ENCODE measurements at regions not wholly inside any gene's neighbourhood (a gene's known extent, or its start where the extent isn't known, plus 50 kb on each side); places are given as distances from the start of the nearest gene placed in this dataset.

- POLR2A ChIA-PET = no interaction called here
- Histone ChIP-seq H3K27ac (ENCODE audit: extremely low read length, insufficient read depth, low read length) (peak overlapping the region; percentile 17), H4K20me1 (ENCODE audit: insufficient read depth, low read length) (no peaks in the 10 kb centered on the region), H3K9ac (ENCODE audit: insufficient read depth, low read depth, low read length) (no peak overlapping the region), H3K9me3 (ENCODE audit: low read length) (no peaks in the 10 kb centered on the region), H3K36me3 (replicated peaks in 1 of 2; ENCODE audit: control insufficient read depth in 1 of 2, insufficient read depth in 2 of 2, low read length in 2 of 2) (no peaks in the 10 kb centered on the region), H2AFZ (ENCODE audit: low read length) (no peak overlapping the region), H3K4me2 (ENCODE audit: low read depth, low read length) (no peak overlapping the region), H3K27me3 (ENCODE audit: control insufficient read depth in 1 of 2, insufficient read depth in 2 of 2, low read length in 2 of 2) (no peaks in the 10 kb centered on the region), H3K79me2 (ENCODE audit: insufficient read depth, low read length) (no peaks in the 10 kb centered on the region), H3K4me1 (ENCODE audit: insufficient read depth, low read length) (peaks cover 72% of the 10 kb centered on the region), H3K4me3 (replicated peaks in 1 of 3; ENCODE audit: insufficient read depth in 1 of 3, low read depth in 2 of 3, low read length in 3 of 3) (no peak overlapping the region)
- BruUV-seq (replicated peaks) = no TSS peak
- in situ Hi-C loops (cut with HindIII; ENCODE audit: extremely low pct_ligation_motif_present, low pct_unique_long_range_greater_than_20kb) = no loop called here
- DNase-seq (ENCODE audit: low spot score) (peak; percentile 72), FAIRE-seq (no peak), ATAC-seq (no peak)
- CTCF ChIA-PET (ENCODE audit: low intra/inter-chr PET ratio, low total read pairs) = no interaction called here
- WGBS (ENCODE audit: low lambda C conversion rate) = 8% methylated on average over 3 of the region's 3 CpGs
- intact Hi-C loops (cut with micrococcal nuclease; ENCODE audit: unreplicated experiment) = loop anchor here (5.0 kb wide), 1 partner anchor 98 kb away; no protein-coding TSS in a partner anchor
- TF ChIP-seq ZNF33A (CRISPR knock-in tag; IDR thresholded peaks at IDR 0.05; ENCODE audit: borderline replicate concordance) = no peak
- TF ChIP-seq, protein P1, sequence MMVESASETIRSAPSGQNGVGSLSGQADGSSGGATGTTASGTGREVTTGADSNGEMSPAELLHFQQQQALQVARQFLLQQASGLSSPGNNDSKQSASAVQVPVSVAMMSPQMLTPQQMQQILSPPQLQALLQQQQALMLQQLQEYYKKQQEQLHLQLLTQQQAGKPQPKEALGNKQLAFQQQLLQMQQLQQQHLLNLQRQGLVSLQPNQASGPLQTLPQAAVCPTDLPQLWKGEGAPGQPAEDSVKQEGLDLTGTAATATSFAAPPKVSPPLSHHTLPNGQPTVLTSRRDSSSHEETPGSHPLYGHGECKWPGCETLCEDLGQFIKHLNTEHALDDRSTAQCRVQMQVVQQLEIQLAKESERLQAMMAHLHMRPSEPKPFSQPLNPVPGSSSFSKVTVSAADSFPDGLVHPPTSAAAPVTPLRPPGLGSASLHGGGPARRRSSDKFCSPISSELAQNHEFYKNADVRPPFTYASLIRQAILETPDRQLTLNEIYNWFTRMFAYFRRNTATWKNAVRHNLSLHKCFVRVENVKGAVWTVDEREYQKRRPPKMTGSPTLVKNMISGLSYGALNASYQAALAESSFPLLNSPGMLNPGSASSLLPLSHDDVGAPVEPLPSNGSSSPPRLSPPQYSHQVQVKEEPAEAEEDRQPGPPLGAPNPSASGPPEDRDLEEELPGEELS (CRISPR knock-in tag; IDR thresholded peaks at IDR 0.05) = peak; percentile 51; the same call in 1 of the 2 replicates
- TF ChIP-seq CREM (IDR thresholded peaks at IDR 0.05) = peak; percentile 70
- TF ChIP-seq CREM (CRISPR knock-in tag; IDR thresholded peaks at IDR 0.05) = no peak
- TF ChIP-seq, protein P2, sequence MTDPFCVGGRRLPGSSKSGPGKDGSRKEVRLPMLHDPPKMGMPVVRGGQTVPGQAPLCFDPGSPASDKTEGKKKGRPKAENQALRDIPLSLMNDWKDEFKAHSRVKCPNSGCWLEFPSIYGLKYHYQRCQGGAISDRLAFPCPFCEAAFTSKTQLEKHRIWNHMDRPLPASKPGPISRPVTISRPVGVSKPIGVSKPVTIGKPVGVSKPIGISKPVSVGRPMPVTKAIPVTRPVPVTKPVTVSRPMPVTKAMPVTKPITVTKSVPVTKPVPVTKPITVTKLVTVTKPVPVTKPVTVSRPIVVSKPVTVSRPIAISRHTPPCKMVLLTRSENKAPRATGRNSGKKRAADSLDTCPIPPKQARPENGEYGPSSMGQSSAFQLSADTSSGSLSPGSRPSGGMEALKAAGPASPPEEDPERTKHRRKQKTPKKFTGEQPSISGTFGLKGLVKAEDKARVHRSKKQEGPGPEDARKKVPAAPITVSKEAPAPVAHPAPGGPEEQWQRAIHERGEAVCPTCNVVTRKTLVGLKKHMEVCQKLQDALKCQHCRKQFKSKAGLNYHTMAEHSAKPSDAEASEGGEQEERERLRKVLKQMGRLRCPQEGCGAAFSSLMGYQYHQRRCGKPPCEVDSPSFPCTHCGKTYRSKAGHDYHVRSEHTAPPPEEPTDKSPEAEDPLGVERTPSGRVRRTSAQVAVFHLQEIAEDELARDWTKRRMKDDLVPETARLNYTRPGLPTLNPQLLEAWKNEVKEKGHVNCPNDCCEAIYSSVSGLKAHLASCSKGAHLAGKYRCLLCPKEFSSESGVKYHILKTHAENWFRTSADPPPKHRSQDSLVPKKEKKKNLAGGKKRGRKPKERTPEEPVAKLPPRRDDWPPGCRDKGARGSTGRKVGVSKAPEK (CRISPR knock-in tag; IDR thresholded peaks at IDR 0.05; ENCODE audit: borderline replicate concordance) = no peak
- TF ChIP-seq HDAC1 (CRISPR knock-in tag; IDR thresholded peaks at IDR 0.05) = peak; percentile 33; the same call in 1 of the 2 replicates
- peak; percentile 26 for TF ChIP-seq ASH2L (IDR thresholded peaks at IDR 0.05; ENCODE audit: insufficient read length, low read depth, low read length)
- TF ChIP-seq TEAD2 (CRISPR knock-in tag; IDR thresholded peaks at IDR 0.05) = no peak
- no peak for TF ChIP-seq JUND (CRISPR knock-in tag; IDR thresholded peaks at IDR 0.05)
- no peak for TF ChIP-seq PRMT3 (CRISPR knock-in tag; IDR thresholded peaks at IDR 0.05; ENCODE audit: borderline replicate concordance, low read depth)
- TF ChIP-seq ARNT2 (CRISPR knock-in tag; IDR thresholded peaks at IDR 0.05; ENCODE audit: low read depth) = no peak
- peak; percentile 93 for TF ChIP-seq TCF7 (IDR thresholded peaks at IDR 0.05; ENCODE audit: low read depth)
- TF ChIP-seq PPARG (CRISPR knock-in tag; conservative IDR thresholded peaks at IDR 0.05) = peak; percentile 42; the same call in 1 of the 2 replicates
- peak; percentile 62; the same call in 1 of the 2 replicates for TF ChIP-seq NFIC (IDR thresholded peaks at IDR 0.05; ENCODE audit: low read length)
- TF ChIP-seq FOXA3 (CRISPR knock-in tag; IDR thresholded peaks at IDR 0.05) = peak; percentile 18; the same call in 1 of the 2 replicates
- TF ChIP-seq POLR2AphosphoS2 (IDR thresholded peaks at IDR 0.05; ENCODE audit: low read depth, low read length) = no peak
- TF ChIP-seq, protein P3, sequence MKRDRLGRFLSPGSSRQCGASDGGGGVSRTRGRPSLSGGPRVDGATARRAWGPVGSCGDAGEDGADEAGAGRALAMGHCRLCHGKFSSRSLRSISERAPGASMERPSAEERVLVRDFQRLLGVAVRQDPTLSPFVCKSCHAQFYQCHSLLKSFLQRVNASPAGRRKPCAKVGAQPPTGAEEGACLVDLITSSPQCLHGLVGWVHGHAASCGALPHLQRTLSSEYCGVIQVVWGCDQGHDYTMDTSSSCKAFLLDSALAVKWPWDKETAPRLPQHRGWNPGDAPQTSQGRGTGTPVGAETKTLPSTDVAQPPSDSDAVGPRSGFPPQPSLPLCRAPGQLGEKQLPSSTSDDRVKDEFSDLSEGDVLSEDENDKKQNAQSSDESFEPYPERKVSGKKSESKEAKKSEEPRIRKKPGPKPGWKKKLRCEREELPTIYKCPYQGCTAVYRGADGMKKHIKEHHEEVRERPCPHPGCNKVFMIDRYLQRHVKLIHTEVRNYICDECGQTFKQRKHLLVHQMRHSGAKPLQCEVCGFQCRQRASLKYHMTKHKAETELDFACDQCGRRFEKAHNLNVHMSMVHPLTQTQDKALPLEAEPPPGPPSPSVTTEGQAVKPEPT (CRISPR knock-in tag; IDR thresholded peaks at IDR 0.05; ENCODE audit: low read depth) = no peak
- no peak for TF ChIP-seq ZNF138 (CRISPR knock-in tag; IDR thresholded peaks at IDR 0.05; ENCODE audit: low read depth)
- TF ChIP-seq GATA4 (IDR thresholded peaks at IDR 0.05; ENCODE audit: borderline replicate concordance, low read depth) = peak; percentile 78; the same call in 1 of the 2 replicates
- no peak for TF ChIP-seq SCMH1 (CRISPR knock-in tag; IDR thresholded peaks at IDR 0.05; ENCODE audit: borderline replicate concordance)
- peak; percentile 60; the same call in 1 of the 2 replicates for TF ChIP-seq SOX5 (CRISPR knock-in tag; IDR thresholded peaks at IDR 0.05; ENCODE audit: borderline replicate concordance)
These were observed 101.4 kb upstream of the FAT1 start for GRCh38 chr4:186825069-186825468.
